ENCODE measurements at regions not wholly inside any gene's neighbourhood (a gene's known extent, or its start where the extent isn't known, plus 50 kb on each side); places are given as distances from the start of the nearest gene placed in this dataset.

- TF ChIP-seq CTCF (IDR thresholded peaks at IDR 0.05) (no peak), POLR2A (IDR thresholded peaks at IDR 0.05) (no peak)
These were observed 280.3 kb upstream of the HS6ST1 start for GRCh38 chr2:128598862-128599441.
